PC-3 (cell line): ENCODE measurements at regions not wholly inside any gene's neighbourhood (a gene's known extent, or its start where the extent isn't known, plus 50 kb on each side); places are given as distances from the start of the nearest gene placed in this dataset.
"Not testable (repeated sequence)": the region's sequence is repeated elsewhere in the genome, so short reads cannot be mapped to it uniquely, and the experiment has no call there.

Experiments used
- ATAC-seq: fragments of 200-7000 bp; cut with Tn5 transposase; 2 replicates; pipeline ENCODE4 v1.9.1; 2020; ENCODE audit warnings: mild to moderate bottlenecking, moderate library complexity
- BruUV-seq: library from RNA; stranded (reverse); fragments of 400-500 nt; replicated peaks from 2 replicates; lab custom pipeline; 2021; lab: Mats Ljungman, UMichigan
- CTCF ChIA-PET: fragments of 300-600 bp; sonication (Branson Sonifier 250); formaldehyde crosslinking; loops from one replicate; lab custom pipeline; 2022; ENCODE audit warnings: antibody characterized with exemption; lab: Charles Lee
- POLR2A ChIA-PET: fragments of 300-600 bp; sonication (Branson Sonifier 250); formaldehyde crosslinking; loops from one replicate; lab custom pipeline; 2022; ENCODE audit warnings: antibody characterized with exemption; ENCODE audit not compliant: unreplicated experiment; lab: Charles Lee
- DNase-seq: peaks from one replicate; pipeline ENCODE4 v3.0.0-alpha.2; 2015
- H2AFZ ChIP-seq: fragments of 300-600 bp; sonication (generic); 2 replicates; pipeline ENCODE4 v1.6.0; 2016; ENCODE audit warnings: antibody characterized with exemption, low read length
- H3F3A ChIP-seq: fragments of 300-600 bp; sonication (generic); one replicate; pipeline ENCODE4 v1.6.0; 2017; ENCODE audit warnings: antibody characterized with exemption, low read length, control low read depth, mild to moderate bottlenecking; ENCODE audit not compliant: unreplicated experiment
- H3K27ac ChIP-seq: fragments of 300-600 bp; sonication (generic); 2 replicates; pipeline ENCODE4 v1.5.1; 2016; ENCODE audit warnings: mild to moderate bottlenecking, low read length
- H3K27me3 ChIP-seq: fragments of 300-600 bp; sonication (generic); 2 replicates; pipeline ENCODE4 v1.6.1; 2016; ENCODE audit warnings: low read length, mixed read lengths
- H3K36me3 ChIP-seq: fragments of 300-600 bp; sonication (generic); 2 replicates; pipeline ENCODE4 v1.6.1; 2016; ENCODE audit warnings: low read depth, mixed run types, low read length, mixed read lengths
- H3K4me1 ChIP-seq: fragments of 300-600 bp; sonication (generic); 2 replicates; pipeline ENCODE4 v1.5.1; 2016; ENCODE audit warnings: low read length; ENCODE audit not compliant: insufficient read depth
- H3K4me2 ChIP-seq: fragments of 300-600 bp; sonication (generic); 2 replicates; pipeline ENCODE4 v1.6.0; 2016; ENCODE audit warnings: low read length
- H3K4me3 ChIP-seq: fragments of 300-600 bp; sonication (generic); 2 replicates; pipeline ENCODE4 v1.5.1; 2016; ENCODE audit warnings: mild to moderate bottlenecking, low read length, mixed read lengths
- H3K79me2 ChIP-seq: fragments of 300-600 bp; sonication (generic); 2 replicates; pipeline ENCODE4 v1.6.1; 2017; ENCODE audit warnings: low read length, mixed read lengths
- H3K9ac ChIP-seq: fragments of 300-600 bp; sonication (generic); 2 replicates; pipeline ENCODE4 v1.6.0; 2016; ENCODE audit warnings: mild to moderate bottlenecking, low read length
- H3K9me2 ChIP-seq: fragments of 300-600 bp; sonication (generic); replicated peaks from 2 replicates; pipeline ENCODE4 v1.6.1; 2016; ENCODE audit warnings: mixed run types, low read length, mixed read lengths
- H3K9me3 ChIP-seq: fragments of 300-600 bp; sonication (generic); 2 replicates; pipeline ENCODE4 v1.6.1; 2016; ENCODE audit warnings: low read length, mixed read lengths
- H4K20me1 ChIP-seq: fragments of 300-600 bp; sonication (generic); 2 replicates; pipeline ENCODE4 v1.6.1; 2016; ENCODE audit warnings: low read length, mixed read lengths
- EZH2phosphoT487 ChIP-seq: fragments of 300-600 bp; sonication (generic); IDR thresholded peaks from 2 replicates; pipeline ENCODE4 v1.6.1; 2018; ENCODE audit warnings: mild to moderate bottlenecking, antibody characterized with exemption, low read length, borderline replicate concordance
- intact Hi-C: fragments of 100-400 bp; cut with micrococcal nuclease; formaldehyde crosslinking; loops from 2 replicates; pipeline ENCODE4 v1.9.0; 2023

DNA sequence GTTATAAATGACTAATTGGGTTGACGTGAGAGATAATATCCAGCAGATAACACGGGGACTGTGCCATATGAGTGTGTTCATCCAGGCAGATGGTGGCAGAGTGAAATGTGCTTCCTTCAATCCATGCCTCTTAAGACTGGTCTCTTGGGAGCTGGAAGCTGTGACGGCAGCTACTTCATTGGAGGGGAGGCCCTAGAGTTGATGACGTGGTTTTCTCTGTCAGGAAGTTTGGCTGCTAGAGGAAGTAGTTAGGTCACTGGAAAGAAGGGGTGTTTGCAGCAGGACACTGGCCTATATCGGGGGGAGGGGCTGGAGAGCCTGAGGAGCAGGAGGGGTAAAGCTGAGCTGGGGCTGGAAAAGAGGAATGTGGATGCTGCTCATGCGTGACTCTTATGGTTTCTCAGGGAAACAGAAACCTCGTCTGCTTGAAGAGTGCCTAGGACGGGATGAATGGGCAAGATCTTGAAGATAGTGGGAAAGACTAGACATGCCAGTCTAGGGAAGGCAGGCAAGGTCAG lies 3051.6 kb downstream of the RPIA start:
- POLR2A ChIA-PET, ATAC-seq, intact Hi-C loops: not testable (repeated sequence)

GRCh38 chr2:91743910-91744309 lies 3052.4 kb downstream of the RPIA start:
- H3K4me2 ChIP-seq, H3K9ac ChIP-seq, H3K4me3 ChIP-seq, DNase-seq, H4K20me1 ChIP-seq, H2AFZ ChIP-seq, H3K4me1 ChIP-seq, H3K27ac ChIP-seq, POLR2A ChIA-PET, H3K9me3 ChIP-seq, intact Hi-C loops, H3K36me3 ChIP-seq, H3K9me2 ChIP-seq, CTCF ChIA-PET, ATAC-seq, H3K79me2 ChIP-seq, BruUV-seq, H3F3A ChIP-seq: not testable (repeated sequence)
- peaks cover 19% of the 10 kb centered on the region for H3K27me3 ChIP-seq

More for the DNA sequence above, 3051.6 kb downstream of the RPIA start:
- DNase-seq, H3K79me2 ChIP-seq, H3K9ac ChIP-seq, CTCF ChIA-PET, H3K36me3 ChIP-seq, H3K4me3 ChIP-seq, BruUV-seq, H3F3A ChIP-seq, H3K9me2 ChIP-seq, H3K4me2 ChIP-seq, H4K20me1 ChIP-seq, H3K27ac ChIP-seq, H3K9me3 ChIP-seq, H2AFZ ChIP-seq, H3K4me1 ChIP-seq: not testable (repeated sequence)
- H3K27me3 ChIP-seq: peaks cover 23% of the 10 kb centered on the region

DNA sequence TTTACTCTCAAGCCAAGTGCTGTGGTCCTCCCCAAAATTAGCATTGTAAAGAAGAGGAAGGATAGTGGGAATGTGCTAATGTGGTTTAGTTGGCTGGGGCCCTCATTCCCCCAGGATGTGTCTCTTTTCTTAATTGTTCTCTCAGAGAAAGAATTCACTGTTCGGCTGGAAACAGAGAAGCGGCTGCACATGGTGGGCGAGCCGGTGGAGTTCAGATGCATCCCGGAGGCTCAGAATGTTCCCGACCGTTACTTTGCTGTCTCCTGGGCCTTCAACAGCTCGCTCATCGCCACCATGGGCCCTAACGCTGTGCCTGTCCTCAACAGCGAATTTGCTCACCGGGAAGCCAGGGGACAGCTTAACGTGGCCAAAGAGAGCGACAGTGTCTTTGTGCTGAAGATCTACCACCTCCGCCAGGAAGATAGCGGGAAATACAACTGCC lies 3053.2 kb downstream of the RPIA start:
- intact Hi-C loops: not testable (repeated sequence)

GRCh38 chr2:91748902-91749301 lies 3057.4 kb downstream of the RPIA start:
- POLR2A ChIA-PET: no interaction called here
- H4K20me1 ChIP-seq: no peaks in the 10 kb centered on the region
- no peak for TF ChIP-seq EZH2phosphoT487
- H3K9me3 ChIP-seq: no peaks in the 10 kb centered on the region
- ATAC-seq (0 out of 2 replicates have a peak, but pooled peaks have one; percentile 27), DNase-seq (no peak)
- peaks cover 11% of the 10 kb centered on the region; the same call in 1 of the 2 replicates for H3K27me3 ChIP-seq
- no peak overlapping the region for H2AFZ ChIP-seq
- no peaks in the 10 kb centered on the region for H3F3A ChIP-seq
- H3K36me3 ChIP-seq: no peaks in the 10 kb centered on the region
- H3K4me2 ChIP-seq: no peak overlapping the region
- no peaks in the 10 kb centered on the region for H3K79me2 ChIP-seq
- H3K9ac ChIP-seq: no peak overlapping the region
- CTCF ChIA-PET: no interaction called here
- H3K27ac ChIP-seq: no peak overlapping the region
- intact Hi-C loops: no loop called here
- no peaks in the 10 kb centered on the region for H3K4me1 ChIP-seq
- no peaks in the 10 kb centered on the region for H3K9me2 ChIP-seq
- no TSS peak for BruUV-seq
- no peak overlapping the region for H3K4me3 ChIP-seq

More for the DNA sequence above, 3053.2 kb downstream of the RPIA start:
- H3K4me3 ChIP-seq, H3K4me1 ChIP-seq, ATAC-seq, H3K9me3 ChIP-seq, H2AFZ ChIP-seq, H3K9ac ChIP-seq, H4K20me1 ChIP-seq, CTCF ChIA-PET, DNase-seq, H3K4me2 ChIP-seq, H3K79me2 ChIP-seq, H3F3A ChIP-seq, H3K27ac ChIP-seq, H3K36me3 ChIP-seq, H3K9me2 ChIP-seq, POLR2A ChIA-PET, BruUV-seq: not testable (repeated sequence)
- H3K27me3 ChIP-seq: peaks cover 11% of the 10 kb centered on the region; the same call in 1 of the 2 replicates

- H3K9me2 ChIP-seq, H3F3A ChIP-seq, H4K20me1 ChIP-seq, H3K4me1 ChIP-seq, H3K79me2 ChIP-seq, POLR2A ChIA-PET, H3K27me3 ChIP-seq, H2AFZ ChIP-seq, H3K4me2 ChIP-seq, H3K36me3 ChIP-seq, DNase-seq, H3K4me3 ChIP-seq, intact Hi-C loops, H3K9ac ChIP-seq, ATAC-seq, BruUV-seq, H3K27ac ChIP-seq, CTCF ChIA-PET, H3K9me3 ChIP-seq: not testable (repeated sequence)
Observed at GRCh38 chr2:91749665-91750064, 3058.2 kb downstream of the RPIA start.

GRCh38 chr2:91759361-91759941 lies 3068.0 kb downstream of the RPIA start:
- POLR2A ChIA-PET, DNase-seq, intact Hi-C loops, H3K27me3 ChIP-seq, H3K4me2 ChIP-seq, H3F3A ChIP-seq, H3K9me3 ChIP-seq, CTCF ChIA-PET, H2AFZ ChIP-seq, H3K79me2 ChIP-seq, H3K4me3 ChIP-seq, H4K20me1 ChIP-seq, BruUV-seq, H3K9me2 ChIP-seq, H3K27ac ChIP-seq, H3K36me3 ChIP-seq, H3K4me1 ChIP-seq, H3K9ac ChIP-seq: not testable (repeated sequence)
- ATAC-seq: peak; percentile 78
